WERI-Rb-1 (cell line): ENCODE measurements at regions not wholly inside any gene's neighbourhood (a gene's known extent, or its start where the extent isn't known, plus 50 kb on each side); places are given as distances from the start of the nearest gene placed in this dataset.

ENCODE experiments used
- DNase-seq: peaks from one replicate; pipeline ENCODE4 v3.0.0-alpha.2; 2020
- H3K27ac ChIP-seq: fragments of 250-450 bp; sonication (Bioruptor Pico); 2 replicates; pipeline ENCODE4 v1.5.1; 2020; ENCODE audit warnings: mild to moderate bottlenecking, moderate library complexity
- H3K27me3 ChIP-seq: fragments of 250-450 bp; sonication (Bioruptor Pico); 2 replicates; pipeline ENCODE4 v1.5.1; 2021; ENCODE audit warnings: mild to moderate bottlenecking, low read depth, moderate library complexity; ENCODE audit not compliant: insufficient read depth, severe bottlenecking
- H3K36me3 ChIP-seq: fragments of 250-450 bp; sonication (Bioruptor Pico); 2 replicates; pipeline ENCODE4 v1.5.1; 2020; ENCODE audit warnings: mild to moderate bottlenecking, moderate library complexity
- H3K4me3 ChIP-seq: 2 replicates; pipeline ENCODE4 v1.5.1; 2011; ENCODE audit warnings: low read depth, mild to moderate bottlenecking, control low read depth, low read length
- H3K9me3 ChIP-seq: fragments of 250-450 bp; sonication (Bioruptor Pico); 2 replicates; pipeline ENCODE4 v1.5.1; 2021; ENCODE audit warnings: mild to moderate bottlenecking, moderate library complexity; ENCODE audit not compliant: severe bottlenecking
- CTCF ChIP-seq: IDR thresholded peaks from 2 replicates; pipeline ENCODE4 v1.5.1; 2011; ENCODE audit warnings: low read depth, mild to moderate bottlenecking, control low read depth, inconsistent platforms, low read length

- Histone ChIP-seq H3K27ac (no peak overlapping the region), H3K36me3 (no peaks in the 10 kb centered on the region), H3K4me3 (no peak overlapping the region), H3K9me3 (no peaks in the 10 kb centered on the region), H3K27me3 (no peaks in the 10 kb centered on the region)
- TF ChIP-seq CTCF, result no peak
- no peak for DNase-seq
Observed at GRCh38 chr1:95615421-95615820, 381.4 kb downstream of the RWDD3 start.

- no peak for TF ChIP-seq CTCF
Observed at GRCh38 chr1:95620076-95620475, 386.1 kb downstream of the RWDD3 start.

GRCh38 chr1:95622609-95623008 lies 388.6 kb downstream of the RWDD3 start:
- no peak for DNase-seq
- H3K27me3 ChIP-seq, result no peaks in the 10 kb centered on the region
- no peak for TF ChIP-seq CTCF
- H3K36me3 ChIP-seq, result no peaks in the 10 kb centered on the region
- no peaks in the 10 kb centered on the region for H3K9me3 ChIP-seq
- H3K27ac ChIP-seq, result no peak overlapping the region
- no peak overlapping the region for H3K4me3 ChIP-seq

More at GRCh38 chr1:95620076-95620475, 386.1 kb downstream of the RWDD3 start:
- DNase-seq, result no peak
- Histone ChIP-seq H3K27ac (no peak overlapping the region), H3K36me3 (no peaks in the 10 kb centered on the region), H3K9me3 (no peaks in the 10 kb centered on the region), H3K27me3 (no peaks in the 10 kb centered on the region), H3K4me3 (no peak overlapping the region)

- TF ChIP-seq CTCF, result no peak
- DNase-seq, result no peak
- no peaks in the 10 kb centered on the region for H3K9me3 ChIP-seq
- H3K4me3 ChIP-seq, result no peak overlapping the region
- no peaks in the 10 kb centered on the region for H3K36me3 ChIP-seq
- no peak overlapping the region for H3K27ac ChIP-seq
- H3K27me3 ChIP-seq, result no peaks in the 10 kb centered on the region
Observed at GRCh38 chr1:95625224-95625623, 391.2 kb downstream of the RWDD3 start.

- DNase-seq, result no peak
- no peak overlapping the region for H3K27ac ChIP-seq
- no peak for TF ChIP-seq CTCF
- H3K4me3 ChIP-seq, result no peak overlapping the region
- no peaks in the 10 kb centered on the region for H3K27me3 ChIP-seq
- no peaks in the 10 kb centered on the region for H3K9me3 ChIP-seq
- H3K36me3 ChIP-seq, result no peaks in the 10 kb centered on the region
Observed at GRCh38 chr1:95627244-95627643, 393.2 kb downstream of the RWDD3 start.

- Histone ChIP-seq H3K9me3 (no peaks in the 10 kb centered on the region), H3K36me3 (no peaks in the 10 kb centered on the region), H3K4me3 (no peak overlapping the region), H3K27ac (no peak overlapping the region), H3K27me3 (no peaks in the 10 kb centered on the region)
- DNase-seq, result no peak
- no peak for TF ChIP-seq CTCF
Observed at GRCh38 chr1:95631695-95632094, 397.7 kb downstream of the RWDD3 start.
